Endothelial cell of hepatic sinusoid (primary cell): ENCODE measurements at regions not wholly inside any gene's neighbourhood (a gene's known extent, or its start where the extent isn't known, plus 50 kb on each side); places are given as distances from the start of the nearest gene placed in this dataset.
"Not testable (repeated sequence)": the region's sequence is repeated elsewhere in the genome, so short reads cannot be mapped to it uniquely, and the experiment has no call there.

ENCODE experiments used
- in situ Hi-C: cut with HindIII; loops from 2 replicates; pipeline ENCODE4 v1.10.0; 2017; ENCODE audit warnings: low sequenced_read_pairs

DNA sequence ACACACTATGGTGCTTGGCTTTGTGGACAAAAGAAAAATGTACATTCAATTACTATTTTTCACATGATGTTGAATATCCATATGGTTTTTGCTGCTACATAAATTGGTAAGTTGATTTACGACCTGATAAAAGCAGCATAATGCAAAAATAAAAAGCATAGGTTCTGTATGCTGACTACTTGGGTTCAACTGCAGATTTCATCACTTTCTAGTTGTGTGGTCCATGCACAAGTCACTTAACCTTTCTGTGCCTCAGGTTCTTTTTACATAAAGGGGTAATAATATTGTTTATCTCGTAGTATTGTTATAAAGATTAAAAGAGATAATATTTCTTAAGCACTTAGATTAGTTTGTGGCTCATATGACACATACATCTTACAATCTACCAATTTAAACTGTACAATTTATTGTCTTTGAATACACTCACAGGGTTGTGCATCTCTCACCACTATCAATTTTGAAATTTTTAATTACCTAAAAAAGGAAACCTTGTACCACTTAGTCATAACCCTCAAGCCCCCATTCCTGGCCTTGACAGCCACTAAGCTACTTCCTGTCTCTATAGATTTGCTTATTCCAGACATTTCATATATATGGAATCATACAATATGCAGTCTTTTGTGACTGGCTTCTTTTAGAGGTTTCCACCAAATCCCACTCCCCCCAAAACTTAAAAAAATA lies 1443.9 kb downstream of the SUCLG1 start:
- in situ Hi-C loops, result no loop called here

DNA sequence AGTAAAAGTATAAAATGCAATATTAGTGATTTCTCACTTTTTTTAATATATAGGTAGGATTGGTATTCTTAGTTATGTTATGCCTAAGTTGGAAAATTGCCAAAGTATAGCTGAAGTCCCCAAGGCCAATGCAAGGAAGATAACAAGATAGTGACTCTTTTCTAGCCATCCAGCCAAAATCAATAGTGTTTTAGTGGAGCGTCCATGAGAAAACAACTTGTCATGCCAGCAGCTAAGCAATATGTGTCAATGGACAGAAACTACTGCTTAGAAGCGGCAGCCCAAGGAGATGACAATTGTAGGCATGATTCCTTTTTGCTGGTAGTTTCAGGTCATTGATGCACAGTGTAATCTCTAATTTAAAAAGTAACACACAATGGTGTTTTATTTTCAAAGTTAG lies 1444.6 kb downstream of the SUCLG1 start:
- in situ Hi-C loops, result no loop called here

DNA sequence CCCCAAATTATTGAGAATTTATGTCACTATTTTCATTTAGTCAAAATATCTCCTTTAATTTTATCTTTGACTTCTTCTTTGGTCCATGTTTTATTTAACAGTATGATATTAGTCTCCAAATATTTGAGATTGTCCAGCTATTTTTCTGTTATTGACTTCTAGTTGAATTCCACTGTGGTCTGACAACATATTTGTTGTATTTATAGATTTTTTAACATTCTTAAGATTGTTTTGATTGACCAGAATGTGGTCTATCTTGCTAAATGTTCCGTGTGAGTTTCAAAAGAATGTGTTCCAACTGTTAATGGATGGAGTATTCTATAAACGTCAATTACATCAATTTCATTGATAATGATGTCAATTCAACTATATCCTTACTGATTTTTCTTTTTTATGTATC lies 1452.1 kb downstream of the SUCLG1 start:
- in situ Hi-C loops, result no loop called here

DNA sequence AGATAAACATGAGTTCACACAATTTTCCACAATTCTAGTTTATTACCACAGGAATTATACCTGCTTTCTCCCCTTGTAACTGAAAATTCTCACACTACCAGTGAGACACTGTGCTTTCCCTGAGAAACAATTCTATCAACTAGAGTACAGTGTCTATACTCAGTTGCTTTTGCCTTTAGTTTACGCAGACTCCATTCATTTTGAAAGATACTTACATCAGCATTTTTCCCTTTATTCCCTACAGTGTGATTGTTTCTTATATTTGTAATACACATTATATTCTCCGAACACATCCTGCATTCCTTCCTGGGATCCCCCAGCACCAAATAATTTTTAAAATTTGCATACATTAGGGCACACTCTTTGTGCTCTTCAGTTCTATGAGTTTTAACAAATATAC lies 1455.5 kb downstream of the SUCLG1 start:
- in situ Hi-C loops, result no loop called here

DNA sequence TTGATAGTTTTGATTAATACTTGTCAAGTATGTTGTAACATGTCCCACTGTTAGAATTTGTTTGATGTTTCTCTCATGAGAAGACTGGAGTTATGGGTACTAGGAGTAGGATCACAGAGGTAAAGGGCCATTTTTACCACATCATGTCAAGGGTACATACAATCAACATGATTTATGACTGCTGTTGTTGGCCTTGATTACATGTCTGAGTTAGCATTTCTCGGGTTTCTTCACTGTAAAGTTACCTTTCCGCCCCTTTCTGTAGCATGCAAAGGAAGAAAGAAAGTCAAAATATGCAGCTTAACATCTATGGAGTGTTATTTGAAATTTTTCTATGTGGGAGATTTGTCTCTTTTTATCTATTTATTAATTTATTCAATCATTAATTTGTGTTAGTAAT lies 1456.4 kb downstream of the SUCLG1 start:
- in situ Hi-C loops, result no loop called here

DNA sequence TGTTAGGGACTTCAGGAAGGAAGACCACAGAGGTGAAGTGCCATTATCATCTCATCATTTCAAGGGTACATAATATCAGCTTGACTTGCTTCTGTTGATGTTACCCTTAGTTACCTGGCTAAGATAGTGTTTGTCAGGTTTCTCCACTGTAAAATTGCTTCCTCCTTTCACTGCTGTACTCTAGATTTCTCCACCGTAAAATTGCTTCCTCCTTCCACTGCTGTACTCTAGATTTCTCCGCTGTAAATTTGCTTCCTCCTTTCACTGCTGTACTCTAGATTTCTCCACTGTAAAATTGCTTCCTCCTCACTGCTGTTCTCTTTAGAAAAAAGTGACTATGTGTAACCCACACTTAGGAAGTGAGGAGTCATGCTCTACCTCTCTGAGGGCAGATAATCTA lies 1460.3 kb downstream of the SUCLG1 start:
- in situ Hi-C loops, result no loop called here

DNA sequence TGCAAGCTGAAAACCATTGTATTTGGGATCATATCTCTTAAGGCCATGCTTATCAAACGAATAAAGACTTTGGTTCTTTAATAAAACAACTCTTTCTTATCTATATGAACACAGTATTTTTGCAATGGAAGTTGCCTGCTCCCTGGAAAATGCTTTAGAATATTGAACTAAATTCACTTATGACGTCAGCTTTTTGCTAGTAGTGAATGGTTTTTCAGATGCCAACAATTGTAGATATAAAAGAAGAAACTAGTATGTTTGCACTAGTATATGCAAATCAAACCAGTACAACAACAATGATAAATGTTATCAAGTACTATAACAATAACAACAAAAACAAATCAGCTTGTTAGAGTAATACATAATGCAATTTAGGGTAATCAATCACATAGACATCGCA lies 1462.9 kb downstream of the SUCLG1 start:
- in situ Hi-C loops, result no loop called here

DNA sequence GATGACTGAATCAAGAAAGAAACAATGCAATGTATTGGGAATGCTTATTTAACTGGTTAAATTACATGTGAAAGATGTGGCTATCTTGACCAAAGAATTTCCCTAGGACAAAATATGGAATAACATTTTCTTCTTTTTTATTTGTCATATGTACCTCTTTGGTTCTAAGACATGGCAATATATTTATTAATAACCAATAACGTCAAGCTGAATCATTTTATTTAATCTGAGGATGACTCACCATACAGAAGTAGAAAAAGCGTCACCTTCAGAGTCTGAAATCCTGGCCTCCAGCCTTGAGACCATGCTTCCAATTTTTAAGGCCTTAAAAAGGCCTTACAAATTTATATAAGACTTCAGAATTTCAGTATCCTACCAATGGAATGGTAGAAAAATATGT lies 1464.9 kb downstream of the SUCLG1 start:
- in situ Hi-C loops, result no loop called here

DNA sequence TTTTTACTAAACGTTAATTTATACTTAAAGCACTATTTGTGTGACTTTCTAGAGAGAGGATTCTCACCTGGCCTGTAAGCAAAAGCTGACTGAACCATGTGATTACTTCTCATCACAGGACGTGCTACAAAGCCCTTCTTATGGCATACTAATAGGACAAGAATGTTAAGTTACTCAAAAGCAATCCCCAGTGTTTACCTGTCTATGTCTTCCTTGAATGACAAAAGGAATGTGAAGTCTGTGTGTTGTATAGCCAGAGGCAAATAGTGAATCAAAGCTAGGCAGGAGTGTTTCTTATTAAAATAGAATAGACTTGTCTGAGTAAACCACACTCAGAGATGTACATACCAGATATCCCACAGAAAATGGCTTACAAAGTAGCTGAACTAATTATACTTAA lies 1465.5 kb downstream of the SUCLG1 start:
- in situ Hi-C loops, result no loop called here

DNA sequence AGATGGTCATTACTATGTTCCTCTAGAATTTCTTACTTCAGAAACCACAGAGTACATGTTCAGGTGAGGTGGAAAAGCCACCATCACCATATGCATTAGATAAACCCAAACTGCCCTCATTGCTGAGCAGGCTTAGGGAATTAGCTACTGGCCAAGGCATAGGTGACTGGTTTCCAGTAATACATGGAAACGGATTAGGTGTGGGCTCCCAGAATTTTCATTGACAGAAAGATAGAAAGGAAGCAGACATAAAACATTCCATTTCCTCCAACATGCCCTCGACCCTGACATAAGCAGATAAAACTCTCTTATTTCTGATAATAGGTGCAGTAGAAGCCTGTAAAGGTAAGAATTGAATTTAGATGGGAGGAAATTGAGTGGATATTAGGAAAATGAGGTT lies 1466.1 kb downstream of the SUCLG1 start:
- in situ Hi-C loops, result no loop called here

DNA sequence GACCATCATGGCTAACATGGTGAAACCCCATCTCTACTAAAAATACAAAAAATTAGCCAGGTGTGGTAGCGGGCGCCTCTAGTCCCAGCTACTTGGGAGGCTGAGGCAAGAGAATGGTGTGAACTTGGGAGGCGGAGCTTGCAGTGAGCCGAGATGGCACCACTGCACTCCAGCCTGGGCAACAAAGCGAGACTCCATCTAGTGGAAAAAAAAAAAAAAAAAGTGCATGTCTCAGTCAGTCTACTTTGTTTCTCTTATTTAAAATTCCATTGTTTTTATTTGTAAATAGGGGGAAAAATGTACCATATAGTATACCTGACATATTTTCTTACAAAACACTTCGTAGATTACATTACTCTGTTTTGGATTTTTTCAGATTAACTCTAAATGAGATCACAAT lies 1471.4 kb downstream of the SUCLG1 start:
- in situ Hi-C loops, result not testable (repeated sequence)

DNA sequence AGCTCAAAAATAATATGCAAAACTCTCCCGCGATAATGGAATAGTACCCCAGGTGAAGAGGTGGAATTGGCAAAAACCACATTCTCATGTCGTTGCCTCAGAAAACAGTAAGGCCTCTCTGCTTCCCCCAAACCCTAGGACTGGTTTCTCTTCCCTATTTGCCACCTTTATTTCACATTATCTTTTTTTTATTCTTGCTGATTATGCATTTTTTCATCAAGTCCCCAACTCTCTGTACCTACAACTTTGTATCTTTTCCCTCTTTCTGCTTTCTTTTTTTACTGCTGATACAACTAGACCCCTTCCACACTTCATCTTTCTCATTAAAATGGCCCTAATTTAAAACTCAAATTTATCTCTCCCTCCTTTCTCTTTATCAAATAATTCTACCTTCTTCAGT lies 1472.2 kb downstream of the SUCLG1 start:
- in situ Hi-C loops, result no loop called here

DNA sequence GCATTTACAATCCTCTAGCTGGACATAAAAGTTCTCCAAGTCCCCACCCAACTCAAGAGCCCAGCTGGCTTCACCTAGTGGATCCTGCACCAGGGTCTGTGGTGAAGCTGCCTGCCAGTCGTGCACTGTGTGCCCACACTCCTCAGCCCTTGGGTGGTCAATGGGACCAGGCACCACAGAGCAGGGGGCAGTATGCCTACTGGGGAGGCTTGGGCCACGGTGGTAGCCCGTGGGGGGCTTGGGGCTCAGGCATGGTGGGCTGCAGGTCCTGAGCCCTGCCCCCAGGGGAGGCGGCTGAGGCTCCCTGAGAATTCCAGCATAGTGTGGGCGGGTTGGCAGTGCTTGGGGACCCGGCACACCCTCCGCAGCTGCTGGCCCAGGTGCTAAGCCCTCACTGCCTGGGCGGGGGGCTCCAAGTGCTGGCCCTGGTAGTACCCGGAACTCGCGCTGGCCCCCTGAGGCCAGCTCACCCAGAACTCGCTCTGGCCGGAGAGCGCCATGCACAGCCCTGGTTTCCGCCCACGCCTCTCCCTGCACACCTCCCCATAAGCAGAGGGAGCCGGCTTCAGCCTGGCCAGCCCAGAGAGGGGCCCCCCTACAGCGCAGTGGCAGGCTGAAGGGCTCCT lies 1473.4 kb downstream of the SUCLG1 start:
- in situ Hi-C loops, result no loop called here

DNA sequence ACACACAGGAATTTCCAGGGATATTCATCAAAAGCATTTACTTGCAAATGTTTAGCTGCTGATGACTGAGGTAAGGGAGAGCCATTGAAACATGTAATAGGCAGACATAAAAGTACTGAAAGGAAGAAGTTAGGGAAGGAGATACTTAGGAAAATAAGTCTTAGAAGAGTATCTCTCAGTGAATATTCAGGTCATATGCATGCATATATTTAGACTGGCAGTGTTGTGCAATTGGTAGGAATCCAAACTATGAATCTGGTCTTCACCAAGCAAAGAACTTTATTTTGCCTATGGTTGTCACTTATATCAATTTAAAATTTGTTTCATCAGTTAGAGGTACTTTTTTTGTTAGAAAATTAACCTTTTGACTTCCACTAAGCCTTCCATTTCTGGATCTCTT lies 1490.7 kb downstream of the SUCLG1 start:
- in situ Hi-C loops, result no loop called here

DNA sequence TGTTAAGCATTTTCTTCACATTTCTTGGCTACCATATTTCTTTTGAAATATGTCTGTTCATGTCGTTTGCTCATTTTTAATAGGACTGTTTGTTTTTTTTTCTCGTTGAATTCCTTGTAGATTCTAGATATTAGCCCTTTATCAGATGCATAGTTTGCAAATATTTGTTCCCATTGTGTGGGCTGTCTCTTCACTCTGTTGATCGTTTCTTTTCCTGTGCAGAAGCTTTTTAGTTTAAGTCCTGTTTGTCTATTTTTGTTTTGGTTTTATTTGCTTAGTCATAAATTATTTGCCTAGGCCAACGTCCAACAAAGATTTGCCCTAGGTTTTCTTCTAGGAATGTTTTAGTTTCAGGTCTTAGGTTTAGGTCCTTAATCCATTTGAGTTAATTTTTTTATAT lies 1494.7 kb downstream of the SUCLG1 start:
- in situ Hi-C loops, result no loop called here

DNA sequence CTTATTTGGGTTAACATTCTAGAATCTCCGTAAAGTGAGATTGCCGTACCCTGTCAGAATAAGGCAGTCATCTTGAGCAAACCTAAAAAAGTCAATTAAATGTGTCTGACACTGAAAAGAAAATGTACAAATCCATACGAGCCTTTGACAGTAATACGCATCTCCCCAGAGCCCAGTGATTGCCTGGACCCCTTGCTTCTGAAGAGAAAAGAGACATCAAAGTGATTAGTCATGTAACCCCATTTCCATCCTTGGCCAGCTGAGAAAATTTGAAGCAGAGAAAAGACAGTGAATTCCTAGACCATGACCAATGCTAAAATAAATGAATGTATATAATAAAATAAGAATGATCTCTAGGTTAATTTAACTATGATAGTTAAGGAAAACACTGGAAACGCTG lies 1499.4 kb downstream of the SUCLG1 start:
- in situ Hi-C loops, result no loop called here

DNA sequence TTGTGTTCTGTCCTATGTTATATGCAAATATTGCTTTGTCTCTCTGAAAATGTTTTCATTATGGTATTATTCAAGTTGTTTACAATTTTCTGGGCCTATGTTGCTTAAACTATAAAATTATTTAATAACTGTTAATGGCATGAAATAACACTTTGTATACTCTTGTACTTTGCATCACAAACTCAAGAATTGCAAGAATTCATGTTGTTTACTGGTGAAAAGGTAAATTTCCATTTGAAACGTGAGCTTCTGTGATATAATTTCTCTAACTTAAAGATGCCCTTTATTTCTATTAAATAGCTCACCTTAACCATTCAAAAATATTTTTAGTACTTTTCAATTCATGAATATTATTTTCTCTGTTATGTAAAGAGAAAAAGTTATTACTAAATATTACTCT lies 1504.2 kb downstream of the SUCLG1 start:
- in situ Hi-C loops, result no loop called here

DNA sequence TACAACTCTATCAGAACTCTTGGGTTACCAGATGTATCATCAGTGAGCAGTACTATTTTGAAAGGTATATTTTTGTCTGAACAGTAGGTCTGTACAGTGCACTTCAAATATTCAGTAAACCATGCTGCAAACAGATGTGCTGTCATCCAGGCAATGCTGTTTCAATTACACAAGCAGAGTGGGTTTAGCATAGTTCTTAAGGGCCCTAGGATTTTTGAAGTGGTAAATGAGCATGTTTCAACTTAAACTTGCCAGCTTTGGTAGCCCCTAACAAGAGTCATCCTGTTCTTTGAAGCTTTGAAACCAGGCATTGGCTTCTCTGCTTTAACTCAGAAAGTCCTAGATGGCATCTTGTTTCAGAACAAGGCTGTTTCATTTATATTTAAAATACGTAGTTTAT lies 1519.9 kb downstream of the SUCLG1 start:
- in situ Hi-C loops, result no loop called here

DNA sequence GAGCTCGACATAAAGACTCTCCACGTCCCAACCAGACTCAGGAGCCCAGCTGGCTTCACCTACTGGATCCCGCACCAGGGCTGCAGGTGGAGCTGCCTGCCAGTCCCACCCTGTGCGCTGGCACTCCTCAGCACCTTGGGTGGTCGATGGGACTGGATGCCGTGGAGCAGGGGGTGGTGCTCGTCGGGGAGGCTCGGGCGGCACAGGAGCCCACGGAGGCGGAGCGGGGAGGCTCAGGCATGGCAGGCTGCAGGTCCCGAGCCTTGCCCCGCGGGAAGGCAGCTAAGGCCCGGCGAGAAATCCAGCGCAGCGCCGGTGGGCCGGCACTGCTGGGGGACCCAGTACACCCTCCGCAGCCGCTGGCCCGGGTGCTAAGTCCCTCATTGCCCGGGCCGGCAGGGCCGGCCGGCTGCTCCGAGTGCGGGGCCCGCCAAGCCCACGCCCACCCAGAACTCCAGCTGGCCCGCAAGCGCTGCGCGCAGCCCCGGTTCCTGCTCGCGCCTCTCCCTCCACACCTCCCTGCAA lies 1520.7 kb downstream of the SUCLG1 start:
- in situ Hi-C loops, result not testable (repeated sequence)

DNA sequence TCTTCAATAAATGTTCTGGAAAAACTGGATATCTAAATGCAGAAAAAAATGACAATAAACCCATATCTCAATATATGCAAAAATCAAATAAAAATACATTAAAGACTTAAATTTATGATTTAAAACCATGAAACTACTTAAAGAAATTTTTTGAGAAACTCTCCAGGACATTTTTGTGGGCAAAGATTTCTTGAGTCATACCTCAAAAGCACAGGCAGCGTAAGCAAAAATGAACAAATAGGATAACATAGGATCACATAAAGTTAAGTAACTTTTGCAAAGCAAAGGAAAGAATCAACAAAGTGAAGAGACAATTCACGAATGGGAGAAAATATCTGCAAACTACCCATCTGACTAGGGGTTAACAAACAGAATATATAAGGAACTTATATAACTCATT lies 1545.5 kb downstream of the SUCLG1 start:
- in situ Hi-C loops, result no loop called here

DNA sequence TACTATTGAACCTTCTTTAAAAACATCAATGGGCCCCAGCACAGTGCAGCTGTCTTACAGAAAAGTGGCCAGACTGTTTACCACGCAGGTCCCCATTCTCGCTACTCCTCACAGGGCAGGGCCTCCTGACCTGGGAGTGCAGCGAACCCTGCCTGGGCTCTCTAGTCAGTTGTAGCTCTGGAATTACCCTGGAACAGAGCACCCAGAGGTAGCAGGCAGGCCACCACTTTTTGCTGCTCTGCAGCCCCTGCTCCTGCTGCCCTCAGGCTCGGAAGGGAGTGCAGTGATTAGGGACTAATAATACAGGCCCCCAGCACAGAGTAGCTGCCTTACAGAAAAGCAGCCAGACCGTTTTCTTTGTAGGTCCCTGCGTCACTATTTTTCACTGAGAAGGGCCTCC lies 1563.0 kb downstream of the SUCLG1 start:
- in situ Hi-C loops, result no loop called here

DNA sequence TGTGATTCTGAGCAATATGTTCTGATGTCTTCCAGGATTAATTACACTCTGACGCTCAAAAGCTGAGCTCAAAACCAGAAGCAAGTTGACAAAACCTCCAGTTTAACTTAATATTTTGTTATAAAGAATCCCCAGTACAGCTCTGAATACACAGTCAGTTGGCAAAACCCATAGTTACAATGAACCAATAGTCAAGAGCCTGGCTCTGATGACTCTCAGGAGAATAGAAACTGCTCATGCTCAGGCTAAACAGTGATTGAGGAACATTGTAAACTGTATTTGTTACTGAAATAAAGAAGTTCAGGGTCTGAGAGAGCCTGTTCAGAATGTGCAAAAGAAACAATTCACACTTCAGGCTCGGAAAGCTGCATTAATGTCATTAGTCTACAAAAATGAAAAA lies 1565.9 kb downstream of the SUCLG1 start:
- in situ Hi-C loops, result no loop called here

DNA sequence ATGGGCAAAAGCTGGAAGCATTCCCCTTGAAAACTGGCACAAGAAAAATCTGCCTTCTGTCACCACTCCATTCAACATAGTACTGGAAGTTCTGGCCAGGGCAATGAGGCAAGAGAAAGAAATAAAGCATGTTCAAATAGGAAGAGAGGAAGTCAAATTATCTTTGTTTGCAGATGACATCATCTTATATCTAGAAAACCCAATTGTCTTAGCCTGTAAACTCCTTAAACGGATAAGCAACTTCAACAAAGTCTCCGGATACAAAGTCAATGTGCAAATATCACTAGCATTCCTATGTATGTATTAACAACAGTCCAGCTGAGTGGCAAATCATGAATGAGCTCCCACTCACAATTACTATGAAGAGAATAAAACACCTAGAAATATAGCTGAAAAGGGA lies 1579.3 kb downstream of the SUCLG1 start:
- in situ Hi-C loops, result no loop called here
